VCaP (cell line): ENCODE measurements at regions not wholly inside any gene's neighbourhood (a gene's known extent, or its start where the extent isn't known, plus 50 kb on each side); places are given as distances from the start of the nearest gene placed in this dataset.

ENCODE experiments used
- H3K27ac ChIP-seq: fragments of 450-650 bp; 2 replicates; pipeline ENCODE4 v1.5.1; 2017
- TF ChIP-seq, protein P1 (sequence below): fragments of 450-650 bp; conservative IDR thresholded peaks from 2 replicates; pipeline ENCODE4 v1.5.1; 2017; ENCODE audit warnings: mild to moderate bottlenecking, moderate library complexity

DNA sequence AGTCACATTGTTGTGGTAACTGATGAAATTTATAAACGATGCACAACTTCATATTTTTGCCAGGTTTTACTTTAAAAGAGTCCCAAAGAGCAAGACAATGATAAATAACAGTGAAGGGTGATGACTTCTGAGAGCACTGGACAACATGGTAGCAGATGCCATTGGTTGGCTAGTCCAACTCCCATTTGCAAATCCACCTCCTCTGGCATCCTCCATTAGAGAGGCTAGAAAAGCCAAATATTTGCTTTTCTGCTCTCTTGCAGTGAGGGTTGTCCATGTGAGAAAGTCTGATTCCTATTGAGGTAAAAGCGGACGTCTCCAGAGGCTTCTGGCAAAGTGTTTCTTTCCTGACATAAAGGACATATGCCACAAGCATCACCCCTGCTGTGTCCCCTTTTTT, 89.6 kb upstream of the BMP4 start:
- TF ChIP-seq, protein P1, sequence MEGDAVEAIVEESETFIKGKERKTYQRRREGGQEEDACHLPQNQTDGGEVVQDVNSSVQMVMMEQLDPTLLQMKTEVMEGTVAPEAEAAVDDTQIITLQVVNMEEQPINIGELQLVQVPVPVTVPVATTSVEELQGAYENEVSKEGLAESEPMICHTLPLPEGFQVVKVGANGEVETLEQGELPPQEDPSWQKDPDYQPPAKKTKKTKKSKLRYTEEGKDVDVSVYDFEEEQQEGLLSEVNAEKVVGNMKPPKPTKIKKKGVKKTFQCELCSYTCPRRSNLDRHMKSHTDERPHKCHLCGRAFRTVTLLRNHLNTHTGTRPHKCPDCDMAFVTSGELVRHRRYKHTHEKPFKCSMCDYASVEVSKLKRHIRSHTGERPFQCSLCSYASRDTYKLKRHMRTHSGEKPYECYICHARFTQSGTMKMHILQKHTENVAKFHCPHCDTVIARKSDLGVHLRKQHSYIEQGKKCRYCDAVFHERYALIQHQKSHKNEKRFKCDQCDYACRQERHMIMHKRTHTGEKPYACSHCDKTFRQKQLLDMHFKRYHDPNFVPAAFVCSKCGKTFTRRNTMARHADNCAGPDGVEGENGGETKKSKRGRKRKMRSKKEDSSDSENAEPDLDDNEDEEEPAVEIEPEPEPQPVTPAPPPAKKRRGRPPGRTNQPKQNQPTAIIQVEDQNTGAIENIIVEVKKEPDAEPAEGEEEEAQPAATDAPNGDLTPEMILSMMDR, result no peak
- H3K27ac ChIP-seq, result no peak overlapping the region

DNA sequence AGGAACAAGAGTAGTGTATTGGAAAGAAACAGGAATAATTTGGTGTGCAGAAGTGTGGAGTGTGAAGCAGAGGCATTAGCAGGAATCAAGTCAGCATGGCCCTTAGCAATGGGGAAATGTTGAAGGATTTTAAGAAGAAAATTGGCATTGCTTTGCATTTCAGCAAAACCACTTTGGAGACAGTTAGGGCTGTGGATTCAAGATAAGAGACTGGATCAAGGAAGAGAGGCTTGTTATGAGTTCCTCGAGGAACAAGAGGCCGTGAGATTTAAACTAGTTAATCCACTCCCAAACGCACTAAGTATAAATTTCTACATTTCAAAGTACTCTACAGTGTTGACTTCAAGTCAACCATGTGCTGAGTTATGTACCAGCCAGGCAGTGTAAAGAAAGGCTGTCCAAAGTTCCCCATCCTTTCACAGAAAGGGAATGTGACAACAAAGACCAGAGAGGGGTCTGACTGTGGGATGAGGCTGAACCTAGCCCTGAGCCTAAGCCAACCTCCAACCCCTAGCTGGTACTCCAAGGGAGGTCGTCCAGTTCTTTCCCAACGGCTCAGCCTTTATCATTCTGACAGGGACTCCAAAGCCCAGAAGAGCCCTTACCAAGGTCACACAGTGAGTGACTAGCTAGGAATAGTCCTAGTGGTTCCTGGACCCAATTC, 91.2 kb upstream of the BMP4 start:
- no peak overlapping the region for H3K27ac ChIP-seq
- TF ChIP-seq, protein P1, result no peak

DNA sequence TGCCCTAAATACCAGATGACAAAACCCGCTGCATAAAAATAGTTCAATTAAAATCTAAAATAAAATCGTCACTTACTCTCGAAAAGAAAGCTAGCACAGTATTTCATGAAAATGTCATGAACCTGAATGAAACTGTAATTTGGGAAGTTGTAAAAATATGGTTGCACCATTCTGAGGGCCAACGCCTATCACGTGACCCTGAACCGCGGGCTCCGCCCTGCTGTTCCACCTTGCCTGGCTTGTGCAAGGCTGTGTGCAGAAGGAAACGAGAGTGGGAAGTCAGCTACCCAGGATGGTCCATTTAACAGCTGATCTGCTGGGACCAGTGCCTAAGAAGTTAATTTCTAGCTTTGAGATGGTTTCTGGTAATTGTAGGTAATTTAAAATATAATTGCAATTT, 91.7 kb upstream of the BMP4 start:
- H3K27ac ChIP-seq, result no peak overlapping the region
- TF ChIP-seq, protein P1, result no peak

DNA sequence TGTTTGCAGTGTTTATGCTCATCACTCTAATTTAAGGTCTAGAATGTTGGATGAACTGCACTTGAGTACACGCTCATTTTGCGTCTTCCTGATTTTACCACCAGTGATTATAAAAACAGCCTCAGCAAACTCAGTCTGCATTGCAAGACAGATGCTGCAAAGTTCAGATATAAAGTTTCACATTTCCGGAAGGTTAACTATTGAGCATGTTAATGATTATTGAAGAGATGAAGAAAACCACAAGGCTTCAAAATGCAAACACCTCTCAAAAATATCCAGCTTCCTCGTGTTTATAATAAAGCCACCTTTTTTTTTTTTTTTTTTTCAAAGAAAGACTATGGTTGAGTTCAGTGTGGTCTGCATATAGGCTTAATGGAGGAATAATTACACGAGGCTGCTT, 92.1 kb upstream of the BMP4 start:
- TF ChIP-seq, protein P1, result no peak
- no peak overlapping the region for H3K27ac ChIP-seq

DNA sequence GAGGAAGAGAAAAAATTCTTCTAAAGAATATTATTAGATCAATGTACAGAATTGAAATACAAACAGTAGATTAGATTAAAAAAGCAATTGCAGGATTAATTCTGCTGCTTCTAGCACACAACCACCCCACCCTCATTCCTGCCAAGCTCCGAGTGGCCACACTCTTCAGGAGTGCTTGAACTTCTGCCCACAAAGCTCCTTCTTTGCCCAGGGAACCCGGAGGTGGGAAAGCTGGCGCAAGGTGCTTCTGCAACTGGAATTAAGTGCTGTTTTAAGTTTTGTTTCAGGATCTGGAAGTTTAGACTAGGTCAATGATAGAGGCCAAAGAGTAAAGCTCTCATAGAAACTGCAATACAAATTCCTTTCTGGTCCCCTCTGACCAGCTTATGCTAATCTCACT, 94.1 kb upstream of the BMP4 start:
- TF ChIP-seq, protein P1, result no peak

DNA sequence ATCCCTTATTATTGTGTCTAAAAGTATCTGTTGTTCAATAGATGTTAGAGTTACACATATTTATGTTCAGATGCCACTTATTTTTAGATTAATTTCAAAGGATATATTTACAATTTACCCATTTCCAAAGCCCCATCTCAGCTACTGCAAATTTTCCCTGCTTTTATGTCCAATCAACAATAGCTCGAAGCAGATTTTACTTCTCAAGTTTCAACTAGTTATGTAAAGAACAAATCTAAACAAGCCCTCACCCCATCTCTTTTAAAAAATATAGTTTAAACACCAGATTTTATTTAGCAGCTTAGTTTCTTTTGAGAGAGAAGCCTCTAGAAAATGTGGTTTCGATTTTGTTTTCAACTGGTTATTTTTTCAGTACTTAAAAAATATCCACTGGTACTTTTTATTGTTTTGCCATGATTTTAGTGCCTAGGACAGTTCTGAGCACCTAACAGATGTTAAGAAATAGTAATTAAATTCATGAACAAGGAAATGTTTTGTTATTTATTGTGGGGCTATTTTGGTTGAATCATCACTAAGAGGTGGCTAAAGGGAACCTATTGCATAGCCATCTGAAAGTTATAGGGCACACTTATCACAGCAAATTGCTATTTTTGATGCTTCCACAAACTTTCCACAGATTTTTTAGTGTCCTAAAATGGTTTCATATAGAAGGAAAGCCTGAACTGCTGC, 96.2 kb upstream of the BMP4 start:
- TF ChIP-seq, protein P1, result no peak

More for the DNA sequence above, 94.1 kb upstream of the BMP4 start:
- no peak overlapping the region for H3K27ac ChIP-seq

DNA sequence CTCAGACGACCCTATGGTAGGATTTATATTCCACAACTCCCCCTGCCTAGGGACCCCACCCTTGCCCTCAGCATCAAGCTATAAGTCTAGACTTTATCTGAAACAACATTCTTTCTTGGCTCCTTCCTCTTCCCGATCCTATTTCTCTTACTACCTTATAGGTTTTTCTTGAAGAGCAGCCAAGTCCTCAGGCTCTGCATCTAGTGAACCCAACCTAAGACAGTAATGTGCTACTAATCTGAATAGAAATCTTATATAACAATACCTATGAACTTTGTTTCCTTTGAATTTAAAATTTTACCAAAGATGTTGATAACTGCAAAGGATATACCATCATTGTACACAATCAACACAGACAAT, 96.7 kb upstream of the BMP4 start:
- TF ChIP-seq, protein P1, result no peak
- H3K27ac ChIP-seq, result no peak overlapping the region

More for the DNA sequence above, 96.2 kb upstream of the BMP4 start:
- H3K27ac ChIP-seq, result no peak overlapping the region
